ENCODE measurements at regions not wholly inside any gene's neighbourhood (a gene's known extent, or its start where the extent isn't known, plus 50 kb on each side); places are given as distances from the start of the nearest gene placed in this dataset.

GRCh38 chr4:26076000-26076587 is 162.1 kb downstream of the SMIM20 start:
- no peak overlapping the region for H3K27ac ChIP-seq (replicated peaks; ENCODE audit: low read length)
- H3K4ac ChIP-seq (ENCODE audit: low read length) = no peak overlapping the region
- H3K4me1 ChIP-seq (ENCODE audit: control insufficient read depth in 2 of 2, insufficient read depth in 1 of 2, low read depth in 1 of 2, low read length in 2 of 2) = no peaks in the 10 kb centered on the region
- no peak overlapping the region for H2AK5ac ChIP-seq (ENCODE audit: low read depth, low read length)
- no peak for DNase-seq (ENCODE audit: low spot score)
- H3K18ac ChIP-seq (ENCODE audit: low read length) = no peak overlapping the region
- H3K36me3 ChIP-seq (replicated peaks in 1 of 2; ENCODE audit: control insufficient read depth in 2 of 2, insufficient read depth in 2 of 2, low read length in 2 of 2) = no peaks in the 10 kb centered on the region
- H4K8ac ChIP-seq (ENCODE audit: low read depth, low read length) = no peak overlapping the region
- no peak overlapping the region for H2BK12ac ChIP-seq (ENCODE audit: low read length)
- H2BK120ac ChIP-seq (ENCODE audit: low read depth, low read length) = no peak overlapping the region
- H4K91ac ChIP-seq (ENCODE audit: low read depth, low read length, poor library complexity) = no peak overlapping the region
- H2AFZ ChIP-seq (ENCODE audit: low read length) = no peak overlapping the region
- no peak overlapping the region for H3K14ac ChIP-seq (ENCODE audit: low read length)
- H2BK5ac ChIP-seq (ENCODE audit: low read length) = no peak overlapping the region
- H3K27me3 ChIP-seq (ENCODE audit: control insufficient read depth in 3 of 3, insufficient read depth in 3 of 3, low read depth in 1 of 3, low read length in 3 of 3) = no peaks in the 10 kb centered on the region
- no peak overlapping the region for H2BK15ac ChIP-seq (ENCODE audit: low read length)
- no peak overlapping the region for H3K4me3 ChIP-seq (ENCODE audit: low read length in 2 of 2)
- no peak overlapping the region for H3K23ac ChIP-seq (ENCODE audit: low read depth, low read length, poor library complexity)
- no CpG with 5 or more reads among the region's 4 CpGs for WGBS, 2 donors (ENCODE audit: extremely low coverage in 2 of 2, insufficient read length in 2 of 2, insufficient replicate concordance in 1 of 2)
- no peak overlapping the region for H3K9ac ChIP-seq (ENCODE audit: low read depth, low read length, poor library complexity)
- H3K9me3 ChIP-seq (replicated peaks in 1 of 2; ENCODE audit: control insufficient read depth in 2 of 2, insufficient read depth in 1 of 2, low read depth in 1 of 2, low read length in 2 of 2) = no peaks in the 10 kb centered on the region
- H3K4me2 ChIP-seq (ENCODE audit: insufficient read depth, low read length, poor library complexity, severe bottlenecking) = no peak overlapping the region
- H3K79me1 ChIP-seq (ENCODE audit: low read depth, low read length) = no peaks in the 10 kb centered on the region

- H3K9me3 ChIP-seq (replicated peaks in 1 of 2; ENCODE audit: control insufficient read depth in 2 of 2, insufficient read depth in 1 of 2, low read depth in 1 of 2, low read length in 2 of 2) = no peaks in the 10 kb centered on the region
- H3K79me1 ChIP-seq (ENCODE audit: low read depth, low read length) = no peaks in the 10 kb centered on the region
- H3K9ac ChIP-seq (ENCODE audit: low read depth, low read length, poor library complexity) = no peak overlapping the region
- H3K36me3 ChIP-seq (replicated peaks in 1 of 2; ENCODE audit: control insufficient read depth in 2 of 2, insufficient read depth in 2 of 2, low read length in 2 of 2) = no peaks in the 10 kb centered on the region
- H3K4me2 ChIP-seq (ENCODE audit: insufficient read depth, low read length, poor library complexity, severe bottlenecking) = no peak overlapping the region
- no peak overlapping the region for H2AFZ ChIP-seq (ENCODE audit: low read length)
- H2BK12ac ChIP-seq (ENCODE audit: low read length) = no peak overlapping the region
- no peak overlapping the region for H2BK15ac ChIP-seq (ENCODE audit: low read length)
- WGBS, 2 donors (ENCODE audit: extremely low coverage in 2 of 2, insufficient read length in 2 of 2, insufficient replicate concordance in 1 of 2) = no CpG with 5 or more reads among the region's 4 CpGs
- no peak overlapping the region for H2BK5ac ChIP-seq (ENCODE audit: low read length)
- no peak for DNase-seq (ENCODE audit: low spot score)
- H3K4me1 ChIP-seq (ENCODE audit: control insufficient read depth in 2 of 2, insufficient read depth in 1 of 2, low read depth in 1 of 2, low read length in 2 of 2) = no peaks in the 10 kb centered on the region
- no peak overlapping the region for H3K23ac ChIP-seq (ENCODE audit: low read depth, low read length, poor library complexity)
- H3K18ac ChIP-seq (ENCODE audit: low read length) = no peak overlapping the region
- no peak overlapping the region for H3K27ac ChIP-seq (replicated peaks; ENCODE audit: low read length)
- no peaks in the 10 kb centered on the region for H3K27me3 ChIP-seq (ENCODE audit: control insufficient read depth in 3 of 3, insufficient read depth in 3 of 3, low read depth in 1 of 3, low read length in 3 of 3)
- no peak overlapping the region for H3K4ac ChIP-seq (ENCODE audit: low read length)
- no peak overlapping the region for H4K8ac ChIP-seq (ENCODE audit: low read depth, low read length)
- H3K4me3 ChIP-seq (ENCODE audit: low read length in 2 of 2) = no peak overlapping the region
- H4K91ac ChIP-seq (ENCODE audit: low read depth, low read length, poor library complexity) = no peak overlapping the region
- no peak overlapping the region for H2AK5ac ChIP-seq (ENCODE audit: low read depth, low read length)
- no peak overlapping the region for H3K14ac ChIP-seq (ENCODE audit: low read length)
- no peak overlapping the region for H2BK120ac ChIP-seq (ENCODE audit: low read depth, low read length)
Measured at GRCh38 chr4:26076896-26077295, 162.9 kb downstream of the SMIM20 start.

GRCh38 chr4:26077756-26078155 is 163.7 kb downstream of the SMIM20 start:
- no peak overlapping the region for H2BK12ac ChIP-seq (ENCODE audit: low read length)
- H4K8ac ChIP-seq (ENCODE audit: low read depth, low read length) = no peak overlapping the region
- H2AK5ac ChIP-seq (ENCODE audit: low read depth, low read length) = no peak overlapping the region
- no peaks in the 10 kb centered on the region for H3K4me1 ChIP-seq (ENCODE audit: control insufficient read depth in 2 of 2, insufficient read depth in 1 of 2, low read depth in 1 of 2, low read length in 2 of 2)
- H2AFZ ChIP-seq (ENCODE audit: low read length) = no peak overlapping the region
- H2BK5ac ChIP-seq (ENCODE audit: low read length) = no peak overlapping the region
- H3K4ac ChIP-seq (ENCODE audit: low read length) = no peak overlapping the region
- peak overlapping the region; percentile 61 for H3K23ac ChIP-seq (ENCODE audit: low read depth, low read length, poor library complexity)
- no peak overlapping the region for H3K4me2 ChIP-seq (ENCODE audit: insufficient read depth, low read length, poor library complexity, severe bottlenecking)
- H2BK15ac ChIP-seq (ENCODE audit: low read length) = no peak overlapping the region
- no peak overlapping the region for H3K14ac ChIP-seq (ENCODE audit: low read length)
- H3K18ac ChIP-seq (ENCODE audit: low read length) = peak overlapping the region; percentile 42
- DNase-seq (ENCODE audit: low spot score) = no peak
- H3K4me3 ChIP-seq (ENCODE audit: low read length in 2 of 2) = no peak overlapping the region
- H3K27me3 ChIP-seq (ENCODE audit: control insufficient read depth in 3 of 3, insufficient read depth in 3 of 3, low read depth in 1 of 3, low read length in 3 of 3) = no peaks in the 10 kb centered on the region
- H2BK120ac ChIP-seq (ENCODE audit: low read depth, low read length) = no peak overlapping the region
- no peaks in the 10 kb centered on the region for H3K9me3 ChIP-seq (replicated peaks in 1 of 2; ENCODE audit: control insufficient read depth in 2 of 2, insufficient read depth in 1 of 2, low read depth in 1 of 2, low read length in 2 of 2)
- no peak overlapping the region for H4K91ac ChIP-seq (ENCODE audit: low read depth, low read length, poor library complexity)
- no peak overlapping the region for H3K27ac ChIP-seq (replicated peaks; ENCODE audit: low read length)
- H3K9ac ChIP-seq (ENCODE audit: low read depth, low read length, poor library complexity) = no peak overlapping the region
- no peaks in the 10 kb centered on the region for H3K36me3 ChIP-seq (replicated peaks in 1 of 2; ENCODE audit: control insufficient read depth in 2 of 2, insufficient read depth in 2 of 2, low read length in 2 of 2)
- no CpG with 5 or more reads among the region's 3 CpGs for whole genome bisulfite sequencing, 2 donors (ENCODE audit: extremely low coverage in 2 of 2, insufficient read length in 2 of 2, insufficient replicate concordance in 1 of 2)
- no peaks in the 10 kb centered on the region for H3K79me1 ChIP-seq (ENCODE audit: low read depth, low read length)

GRCh38 chr4:26080870-26081628 is 167.0 kb downstream of the SMIM20 start:
- H4K91ac ChIP-seq (ENCODE audit: low read depth, low read length, poor library complexity) = no peak overlapping the region
- no peak overlapping the region for H3K23ac ChIP-seq (ENCODE audit: low read depth, low read length, poor library complexity)
- H3K4me1 ChIP-seq (ENCODE audit: control insufficient read depth in 2 of 2, insufficient read depth in 1 of 2, low read depth in 1 of 2, low read length in 2 of 2) = no peaks in the 10 kb centered on the region
- H3K4me3 ChIP-seq (ENCODE audit: low read length in 2 of 2) = no peak overlapping the region
- H2AFZ ChIP-seq (ENCODE audit: low read length) = no peak overlapping the region
- no peak overlapping the region for H3K4ac ChIP-seq (ENCODE audit: low read length)
- H3K9ac ChIP-seq (ENCODE audit: low read depth, low read length, poor library complexity) = no peak overlapping the region
- H3K27ac ChIP-seq (replicated peaks; ENCODE audit: low read length) = no peak overlapping the region
- H2BK15ac ChIP-seq (ENCODE audit: low read length) = no peak overlapping the region
- H2AK5ac ChIP-seq (ENCODE audit: low read depth, low read length) = no peak overlapping the region
- no peak overlapping the region for H3K18ac ChIP-seq (ENCODE audit: low read length)
- H3K4me2 ChIP-seq (ENCODE audit: insufficient read depth, low read length, poor library complexity, severe bottlenecking) = no peak overlapping the region
- no peak overlapping the region for H2BK120ac ChIP-seq (ENCODE audit: low read depth, low read length)
- no peak overlapping the region for H3K14ac ChIP-seq (ENCODE audit: low read length)
- no peaks in the 10 kb centered on the region for H3K79me1 ChIP-seq (ENCODE audit: low read depth, low read length)
- H3K36me3 ChIP-seq (replicated peaks in 1 of 2; ENCODE audit: control insufficient read depth in 2 of 2, insufficient read depth in 2 of 2, low read length in 2 of 2) = no peaks in the 10 kb centered on the region
- WGBS, 2 donors (ENCODE audit: extremely low coverage in 2 of 2, insufficient read length in 2 of 2, insufficient replicate concordance in 1 of 2) = no CpG with 5 or more reads among the region's 14 CpGs
- no peaks in the 10 kb centered on the region for H3K27me3 ChIP-seq (ENCODE audit: control insufficient read depth in 3 of 3, insufficient read depth in 3 of 3, low read depth in 1 of 3, low read length in 3 of 3)
- no peak overlapping the region for H2BK12ac ChIP-seq (ENCODE audit: low read length)
- DNase-seq (ENCODE audit: low spot score) = no peak
- H2BK5ac ChIP-seq (ENCODE audit: low read length) = no peak overlapping the region
- H3K9me3 ChIP-seq (replicated peaks in 1 of 2; ENCODE audit: control insufficient read depth in 2 of 2, insufficient read depth in 1 of 2, low read depth in 1 of 2, low read length in 2 of 2) = no peaks in the 10 kb centered on the region
- H4K8ac ChIP-seq (ENCODE audit: low read depth, low read length) = no peak overlapping the region

All from neuronal stem cell (in vitro differentiated cells).